ENCODE measurements at regions not wholly inside any gene's neighbourhood (a gene's known extent, or its start where the extent isn't known, plus 50 kb on each side); places are given as distances from the start of the nearest gene placed in this dataset.

DNA sequence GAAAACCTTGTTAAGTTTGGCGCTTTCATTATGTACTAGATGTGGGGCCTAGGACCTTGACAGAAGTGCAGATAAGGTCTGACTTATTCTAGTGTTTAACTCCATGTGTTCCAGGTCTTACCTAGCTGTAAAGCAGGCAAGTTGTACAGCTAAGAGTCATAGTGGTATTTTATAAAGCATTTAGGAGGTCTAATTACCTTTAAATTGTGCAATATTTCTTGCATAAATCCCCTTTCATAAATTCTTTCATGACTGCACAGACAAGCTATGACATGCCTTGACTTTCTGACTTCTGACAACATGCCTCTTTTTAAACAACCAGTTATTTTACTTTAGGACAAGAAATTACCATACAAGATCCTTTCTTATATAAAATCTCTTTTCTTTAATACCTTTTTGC, 151.6 kb upstream of the VSTM2A start:
- no peak for ATAC-seq
- FAIRE-seq, result no peak
- DNase-seq (ENCODE audit: low read depth in 1 of 2, low spot score in 1 of 2), result no peak
- WGBS (ENCODE audit: missing lambda C conversion rate), result 82% methylated on average over 1 of the region's 1 CpG
- Histone ChIP-seq H3K9me3 (no peaks in the 10 kb centered on the region), H3K27ac (no peak overlapping the region), H3K4me2 (no peak overlapping the region), H3K4me3 (no peak overlapping the region), H3K4me1 (no peaks in the 10 kb centered on the region)
- ChIA-PET CTCF (no interaction called here), POLR2A (no interaction called here)
- no peak for TF ChIP-seq ZFP36 (IDR thresholded peaks at IDR 0.05; ENCODE audit: borderline replicate concordance, partially characterized antibody)
- TF ChIP-seq SMC3 (IDR thresholded peaks at IDR 0.05), result no peak
- TF ChIP-seq USF2 (IDR thresholded peaks at IDR 0.05), result no peak
- TF ChIP-seq JUN (IDR thresholded peaks at IDR 0.05), result no peak
- TF ChIP-seq TFCP2L1 (CRISPR knock-in tag; IDR thresholded peaks at IDR 0.05), result no peak
- TF ChIP-seq PHF8 (IDR thresholded peaks at IDR 0.05; ENCODE audit: borderline replicate concordance, low read depth), result no peak
- no peak for TF ChIP-seq BHLHE40 (IDR thresholded peaks at IDR 0.05; ENCODE audit: low read depth, low read length)
- no peak for TF ChIP-seq MYC (IDR thresholded peaks at IDR 0.05; ENCODE audit: borderline replicate concordance, low read length)
- TF ChIP-seq CHD2 (IDR thresholded peaks at IDR 0.05; ENCODE audit: low read length, partially characterized antibody), result no peak

DNA sequence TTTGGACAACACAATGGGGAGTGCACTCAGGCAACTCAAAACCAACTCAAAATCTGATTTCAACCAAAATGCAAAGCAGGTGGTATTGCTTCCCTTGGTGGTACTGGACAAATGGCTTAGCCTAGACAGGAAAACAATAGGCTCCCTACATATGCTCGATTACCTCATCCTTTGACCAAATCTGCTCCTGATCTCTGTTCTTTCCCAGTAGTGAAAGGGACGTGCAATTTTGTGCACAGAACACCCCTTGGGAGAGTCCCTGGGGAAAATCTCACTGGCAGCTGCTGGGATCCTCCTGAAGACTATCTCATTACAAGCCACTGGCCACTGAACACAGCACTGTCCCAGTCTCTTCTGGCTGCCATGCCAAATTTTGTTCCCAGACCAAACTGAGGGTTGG, 149.2 kb upstream of the VSTM2A start:
- ATAC-seq (no peak), DNase-seq (ENCODE audit: low read depth in 1 of 2, low spot score in 1 of 2) (no peak), FAIRE-seq (no peak)
- WGBS (ENCODE audit: missing lambda C conversion rate), result 9% methylated on average over 2 of the region's 2 CpGs
- CTCF ChIA-PET, result no interaction called here
- Histone ChIP-seq H3K4me1 (no peaks in the 10 kb centered on the region), H3K9me3 (no peaks in the 10 kb centered on the region), H3K4me3 (no peak overlapping the region), H3K4me2 (no peak overlapping the region), H3K27ac (no peak overlapping the region)
- POLR2A ChIA-PET, result no interaction called here
- TF ChIP-seq POLR2A (IDR thresholded peaks at IDR 0.05; ENCODE audit: low read length) (no peak), PHF8 (IDR thresholded peaks at IDR 0.05; ENCODE audit: borderline replicate concordance, low read depth) (no peak), CBX8 (IDR thresholded peaks at IDR 0.05) (no peak), E2F6 (IDR thresholded peaks at IDR 0.05; ENCODE audit: borderline replicate concordance, low read depth) (no peak), ZFP36 (IDR thresholded peaks at IDR 0.05; ENCODE audit: borderline replicate concordance, partially characterized antibody) (no peak), JUN (IDR thresholded peaks at IDR 0.05) (no peak), MAFK (IDR thresholded peaks at IDR 0.05; ENCODE audit: partially characterized antibody) (no peak), GATA3 (IDR thresholded peaks at IDR 0.05; ENCODE audit: borderline replicate concordance) (no peak), KDM5A (IDR thresholded peaks at IDR 0.05) (no peak), CHD4 (IDR thresholded peaks at IDR 0.05; ENCODE audit: borderline replicate concordance) (no peak), NFE2L2 (conservative IDR thresholded peaks at IDR 0.05; ENCODE audit: low read length) (no peak), RARB (CRISPR knock-in tag; IDR thresholded peaks at IDR 0.05) (no peak), CEBPB (IDR thresholded peaks at IDR 0.05) (no peak), EHF (CRISPR knock-in tag; IDR thresholded peaks at IDR 0.05) (no peak), POLR2AphosphoS2 (conservative IDR thresholded peaks at IDR 0.05; ENCODE audit: low read length) (no peak), SREBF2 (IDR thresholded peaks at IDR 0.05) (no peak), KDM1A (IDR thresholded peaks at IDR 0.05; ENCODE audit: low read depth) (no peak), CBX2 (IDR thresholded peaks at IDR 0.05; ENCODE audit: borderline replicate concordance, low read depth) (no peak)
- TF ChIP-seq, protein P1, sequence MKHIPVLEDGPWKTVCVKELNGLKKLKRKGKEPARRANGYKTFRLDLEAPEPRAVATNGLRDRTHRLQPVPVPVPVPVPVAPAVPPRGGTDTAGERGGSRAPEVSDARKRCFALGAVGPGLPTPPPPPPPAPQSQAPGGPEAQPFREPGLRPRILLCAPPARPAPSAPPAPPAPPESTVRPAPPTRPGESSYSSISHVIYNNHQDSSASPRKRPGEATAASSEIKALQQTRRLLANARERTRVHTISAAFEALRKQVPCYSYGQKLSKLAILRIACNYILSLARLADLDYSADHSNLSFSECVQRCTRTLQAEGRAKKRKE (CRISPR knock-in tag; IDR thresholded peaks at IDR 0.05; ENCODE audit: low read depth), result no peak

- H3K4me1 ChIP-seq, result no peaks in the 10 kb centered on the region
- CTCF ChIA-PET, result no interaction called here
- FAIRE-seq, result no peak
Observed at GRCh38 chr7:54394834-54395233, 147.3 kb upstream of the VSTM2A start.

More at GRCh38 chr7:54394834-54395233, 147.3 kb upstream of the VSTM2A start:
- POLR2A ChIA-PET, result no interaction called here
- DNase-seq (ENCODE audit: low read depth in 1 of 2, low spot score in 1 of 2) (no peak), ATAC-seq (no peak)
- Histone ChIP-seq H3K4me3 (no peak overlapping the region), H3K9me3 (no peaks in the 10 kb centered on the region), H3K4me2 (no peak overlapping the region), H3K27ac (no peak overlapping the region)
- TF ChIP-seq RFX5 (IDR thresholded peaks at IDR 0.05) (no peak), PHF8 (IDR thresholded peaks at IDR 0.05; ENCODE audit: borderline replicate concordance, low read depth) (no peak), HOXB13 (CRISPR knock-in tag; IDR thresholded peaks at IDR 0.05; ENCODE audit: low read depth) (no peak), CBX2 (IDR thresholded peaks at IDR 0.05; ENCODE audit: borderline replicate concordance, low read depth) (no peak), MYC (IDR thresholded peaks at IDR 0.05; ENCODE audit: borderline replicate concordance, low read length) (no peak), MAX (IDR thresholded peaks at IDR 0.05) (no peak)
- TF ChIP-seq, protein P2, sequence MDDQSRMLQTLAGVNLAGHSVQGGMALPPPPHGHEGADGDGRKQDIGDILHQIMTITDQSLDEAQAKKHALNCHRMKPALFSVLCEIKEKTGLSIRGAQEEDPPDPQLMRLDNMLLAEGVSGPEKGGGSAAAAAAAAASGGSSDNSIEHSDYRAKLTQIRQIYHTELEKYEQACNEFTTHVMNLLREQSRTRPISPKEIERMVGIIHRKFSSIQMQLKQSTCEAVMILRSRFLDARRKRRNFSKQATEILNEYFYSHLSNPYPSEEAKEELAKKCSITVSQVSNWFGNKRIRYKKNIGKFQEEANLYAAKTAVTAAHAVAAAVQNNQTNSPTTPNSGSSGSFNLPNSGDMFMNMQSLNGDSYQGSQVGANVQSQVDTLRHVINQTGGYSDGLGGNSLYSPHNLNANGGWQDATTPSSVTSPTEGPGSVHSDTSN (IDR thresholded peaks at IDR 0.05), result no peak
- WGBS (ENCODE audit: missing lambda C conversion rate), result 54% methylated on average over 4 of the region's 4 CpGs
